ENCODE measurements at regions not wholly inside any gene's neighbourhood (a gene's known extent, or its start where the extent isn't known, plus 50 kb on each side); places are given as distances from the start of the nearest gene placed in this dataset.

DNA sequence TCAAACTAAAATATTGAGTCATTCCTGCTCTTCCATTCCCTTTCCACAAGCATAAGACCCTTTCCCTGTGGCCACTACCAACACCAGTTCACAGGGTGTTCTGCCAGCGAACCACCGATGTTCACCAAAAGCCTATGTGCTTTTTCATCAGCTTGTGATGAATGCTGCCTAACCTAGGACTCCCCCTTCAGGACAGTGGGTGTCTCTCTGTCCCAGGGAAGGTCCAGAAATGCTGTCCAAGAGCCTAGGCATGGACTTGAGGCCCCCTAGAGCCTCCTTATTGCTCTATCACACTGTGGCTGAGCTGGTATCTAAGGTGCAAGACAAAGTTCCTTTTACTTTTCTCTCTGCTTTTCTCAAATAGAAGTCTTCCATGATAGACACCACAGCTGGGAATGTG lies 1015.6 kb downstream of the PCDH19 start:
- no peak for TF ChIP-seq MAZ (IDR thresholded peaks at IDR 0.05; ENCODE audit: borderline replicate concordance, low read depth, low read length)
- no peak for TF ChIP-seq RCOR1 (IDR thresholded peaks at IDR 0.05; ENCODE audit: insufficient replicate concordance, low read length)
- TF ChIP-seq, protein P1, sequence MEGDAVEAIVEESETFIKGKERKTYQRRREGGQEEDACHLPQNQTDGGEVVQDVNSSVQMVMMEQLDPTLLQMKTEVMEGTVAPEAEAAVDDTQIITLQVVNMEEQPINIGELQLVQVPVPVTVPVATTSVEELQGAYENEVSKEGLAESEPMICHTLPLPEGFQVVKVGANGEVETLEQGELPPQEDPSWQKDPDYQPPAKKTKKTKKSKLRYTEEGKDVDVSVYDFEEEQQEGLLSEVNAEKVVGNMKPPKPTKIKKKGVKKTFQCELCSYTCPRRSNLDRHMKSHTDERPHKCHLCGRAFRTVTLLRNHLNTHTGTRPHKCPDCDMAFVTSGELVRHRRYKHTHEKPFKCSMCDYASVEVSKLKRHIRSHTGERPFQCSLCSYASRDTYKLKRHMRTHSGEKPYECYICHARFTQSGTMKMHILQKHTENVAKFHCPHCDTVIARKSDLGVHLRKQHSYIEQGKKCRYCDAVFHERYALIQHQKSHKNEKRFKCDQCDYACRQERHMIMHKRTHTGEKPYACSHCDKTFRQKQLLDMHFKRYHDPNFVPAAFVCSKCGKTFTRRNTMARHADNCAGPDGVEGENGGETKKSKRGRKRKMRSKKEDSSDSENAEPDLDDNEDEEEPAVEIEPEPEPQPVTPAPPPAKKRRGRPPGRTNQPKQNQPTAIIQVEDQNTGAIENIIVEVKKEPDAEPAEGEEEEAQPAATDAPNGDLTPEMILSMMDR (conservative IDR thresholded peaks at IDR 0.05; ENCODE audit: low read depth, low read length), result no peak
- TF ChIP-seq SMC3 (IDR thresholded peaks at IDR 0.05; ENCODE audit: low read depth, low read length), result no peak
- no peak for TF ChIP-seq MAFK (IDR thresholded peaks at IDR 0.05; ENCODE audit: low read depth, low read length)
- no peak for TF ChIP-seq POLR2A (IDR thresholded peaks at IDR 0.05; ENCODE audit: low read depth, low read length)
- no peak for TF ChIP-seq MXI1 (IDR thresholded peaks at IDR 0.05; ENCODE audit: borderline replicate concordance, low read depth, low read length)
- TF ChIP-seq RFX5 (IDR thresholded peaks at IDR 0.05; ENCODE audit: low read depth, low read length), result no peak
- TF ChIP-seq, protein P2, sequence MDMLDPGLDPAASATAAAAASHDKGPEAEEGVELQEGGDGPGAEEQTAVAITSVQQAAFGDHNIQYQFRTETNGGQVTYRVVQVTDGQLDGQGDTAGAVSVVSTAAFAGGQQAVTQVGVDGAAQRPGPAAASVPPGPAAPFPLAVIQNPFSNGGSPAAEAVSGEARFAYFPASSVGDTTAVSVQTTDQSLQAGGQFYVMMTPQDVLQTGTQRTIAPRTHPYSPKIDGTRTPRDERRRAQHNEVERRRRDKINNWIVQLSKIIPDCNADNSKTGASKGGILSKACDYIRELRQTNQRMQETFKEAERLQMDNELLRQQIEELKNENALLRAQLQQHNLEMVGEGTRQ (IDR thresholded peaks at IDR 0.05; ENCODE audit: low read depth, low read length), result no peak
- TF ChIP-seq CEBPB (IDR thresholded peaks at IDR 0.05; ENCODE audit: low read depth, low read length), result no peak
- TF ChIP-seq RAD21 (IDR thresholded peaks at IDR 0.05; ENCODE audit: low read length), result no peak
- TF ChIP-seq CHD1 (IDR thresholded peaks at IDR 0.05; ENCODE audit: low read depth, low read length), result no peak

Data from IMR-90 (cell line).